Activated gamma-delta T cell treated with anti-CD3 and anti-CD28 coated beads, Interleukin-2, amount 50 U/mL, for 16 hours (primary cell): ENCODE measurements at regions not wholly inside any gene's neighbourhood (a gene's known extent, or its start where the extent isn't known, plus 50 kb on each side); places are given as distances from the start of the nearest gene placed in this dataset.
"Not testable (repeated sequence)": the region's sequence is repeated elsewhere in the genome, so short reads cannot be mapped to it uniquely, and the experiment has no call there.

Experiments used
- DNase-seq: peaks from one replicate; pipeline ENCODE4 v3.0.0-alpha.2; 2020; ENCODE audit warnings: low read depth

DNA sequence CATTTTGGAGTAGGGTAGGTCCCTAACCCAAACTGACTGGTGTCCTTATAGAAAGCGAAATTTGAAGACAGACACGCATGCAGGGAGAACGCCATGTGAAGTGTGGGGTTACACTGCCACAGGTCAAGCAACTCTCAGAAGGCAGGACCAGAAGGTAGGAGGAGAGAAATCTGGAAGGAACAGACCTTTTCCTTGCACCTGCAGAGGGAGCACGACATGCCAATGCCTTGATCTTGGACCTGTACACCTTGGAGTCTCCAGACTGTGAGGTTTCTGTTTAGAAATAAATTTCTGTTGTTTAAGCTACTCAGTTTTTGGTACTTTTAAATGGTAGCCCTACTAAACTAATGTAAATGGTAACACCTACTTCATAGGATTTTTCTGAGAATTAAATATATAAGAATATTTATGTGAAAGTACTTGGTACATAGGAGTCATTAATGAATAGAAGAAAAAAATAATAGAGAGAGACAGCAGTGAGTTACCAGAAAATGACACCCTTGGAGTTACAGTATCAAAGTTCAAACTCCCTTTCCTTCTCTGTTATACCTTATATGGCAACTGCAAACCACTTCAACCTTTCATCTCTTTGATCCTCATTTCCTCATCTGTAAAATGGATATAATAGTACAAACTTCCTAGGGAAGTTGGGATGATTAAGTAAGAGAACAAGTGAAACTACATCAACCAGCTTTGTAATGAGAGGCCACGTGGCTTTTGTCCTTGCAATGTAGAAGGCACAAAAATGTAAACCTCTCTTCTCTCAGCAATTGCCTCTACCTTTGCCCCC lies 184.9 kb upstream of the PARD3B start:
- DNase-seq: no peak

DNA sequence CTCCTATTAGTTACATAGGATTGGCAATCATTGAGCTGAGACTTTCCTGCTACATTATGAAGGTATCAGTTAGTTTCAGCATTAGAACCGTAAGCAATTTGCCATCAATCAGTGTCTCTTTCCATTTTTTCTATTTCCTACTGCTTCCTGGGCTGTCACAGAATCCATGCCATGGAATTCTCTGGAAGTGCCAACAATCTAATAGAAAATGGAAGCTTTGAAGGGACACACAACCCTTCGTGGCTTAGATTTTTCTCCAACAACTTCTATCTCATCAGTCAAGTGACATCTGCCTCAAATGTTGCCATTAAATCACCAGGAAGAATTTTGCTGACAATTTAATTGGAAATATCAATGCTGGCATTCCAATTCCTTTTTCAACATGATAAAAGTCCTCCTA lies 183.5 kb upstream of the PARD3B start:
- no peak for DNase-seq

GRCh38 chr2:204362581-204362980 lies 182.7 kb upstream of the PARD3B start:
- DNase-seq: no peak

DNA sequence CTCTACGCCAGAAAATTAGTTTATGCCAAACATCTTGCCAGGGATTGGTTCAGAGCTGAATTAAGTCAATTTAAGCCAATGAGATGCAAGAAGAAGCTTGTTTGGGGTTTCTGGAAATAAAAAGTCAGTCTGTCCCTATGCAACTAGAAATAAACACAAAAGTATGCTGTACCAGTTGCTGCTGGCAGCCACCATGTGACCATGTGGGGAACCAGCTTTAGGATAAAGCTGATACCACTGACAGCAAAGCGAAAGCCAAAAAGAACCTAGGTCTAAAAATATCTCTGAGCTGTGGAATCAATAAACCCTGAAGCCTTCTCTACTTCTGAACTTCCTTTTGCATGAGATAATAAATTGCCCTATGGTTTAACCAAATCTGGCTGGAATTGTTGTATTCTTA lies 181.8 kb upstream of the PARD3B start:
- DNase-seq: no peak

DNA sequence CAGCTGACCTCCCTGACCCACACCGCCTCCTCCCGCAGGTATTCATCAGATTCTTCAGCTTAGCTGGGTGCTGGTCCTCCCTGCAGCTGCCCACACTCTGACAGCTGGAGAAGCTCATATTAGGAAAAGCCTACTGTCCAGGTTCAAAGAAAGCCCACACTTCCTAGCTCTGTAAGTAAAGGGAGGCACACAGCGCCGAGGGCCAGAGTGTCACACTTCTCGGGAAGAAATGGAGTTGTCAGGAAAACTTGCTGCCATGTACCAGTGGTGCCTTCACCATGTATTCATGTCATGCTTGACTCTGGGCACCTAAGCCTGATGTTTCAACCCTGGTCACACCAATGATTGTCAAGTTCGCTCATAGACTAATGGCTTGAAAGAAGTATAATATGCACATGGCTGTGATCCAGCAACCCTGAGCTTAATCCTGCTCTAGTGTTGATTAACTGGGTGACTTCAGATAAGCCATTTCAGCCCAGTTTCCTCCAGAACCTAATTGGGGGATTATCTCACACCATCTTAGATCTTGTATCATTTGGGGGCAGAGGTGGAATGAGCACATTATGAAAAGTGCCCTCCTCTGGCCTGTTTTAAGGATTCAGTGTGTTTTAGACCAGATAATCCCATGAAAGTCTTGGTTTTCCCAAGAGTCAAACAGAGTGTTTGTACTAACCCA lies 180.3 kb upstream of the PARD3B start:
- no peak for DNase-seq

GRCh38 chr2:204365811-204366210 lies 179.5 kb upstream of the PARD3B start:
- DNase-seq: no peak

GRCh38 chr2:204367466-204367865 lies 177.8 kb upstream of the PARD3B start:
- no peak for DNase-seq

GRCh38 chr2:204370172-204370718 lies 175.0 kb upstream of the PARD3B start:
- DNase-seq: no peak

DNA sequence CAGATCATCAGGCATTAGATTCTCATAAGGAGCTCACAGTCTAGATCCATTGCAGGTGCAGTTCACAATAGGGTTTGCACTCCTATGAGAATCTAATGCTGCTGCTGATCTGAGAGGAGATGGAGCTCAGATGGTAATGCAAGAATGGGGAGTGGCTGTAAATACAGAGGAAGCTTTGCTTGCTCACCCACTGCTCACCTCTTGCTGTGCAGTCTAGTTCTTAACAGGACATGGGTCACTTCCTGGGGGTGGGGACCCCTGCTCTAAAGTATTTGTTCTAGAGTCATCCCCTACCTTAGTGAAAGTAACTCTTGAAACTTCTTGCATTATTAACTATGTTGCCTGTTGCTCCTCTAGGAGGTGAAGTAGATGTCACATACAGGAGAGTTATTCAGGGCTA lies 171.3 kb upstream of the PARD3B start:
- DNase-seq: no peak

DNA sequence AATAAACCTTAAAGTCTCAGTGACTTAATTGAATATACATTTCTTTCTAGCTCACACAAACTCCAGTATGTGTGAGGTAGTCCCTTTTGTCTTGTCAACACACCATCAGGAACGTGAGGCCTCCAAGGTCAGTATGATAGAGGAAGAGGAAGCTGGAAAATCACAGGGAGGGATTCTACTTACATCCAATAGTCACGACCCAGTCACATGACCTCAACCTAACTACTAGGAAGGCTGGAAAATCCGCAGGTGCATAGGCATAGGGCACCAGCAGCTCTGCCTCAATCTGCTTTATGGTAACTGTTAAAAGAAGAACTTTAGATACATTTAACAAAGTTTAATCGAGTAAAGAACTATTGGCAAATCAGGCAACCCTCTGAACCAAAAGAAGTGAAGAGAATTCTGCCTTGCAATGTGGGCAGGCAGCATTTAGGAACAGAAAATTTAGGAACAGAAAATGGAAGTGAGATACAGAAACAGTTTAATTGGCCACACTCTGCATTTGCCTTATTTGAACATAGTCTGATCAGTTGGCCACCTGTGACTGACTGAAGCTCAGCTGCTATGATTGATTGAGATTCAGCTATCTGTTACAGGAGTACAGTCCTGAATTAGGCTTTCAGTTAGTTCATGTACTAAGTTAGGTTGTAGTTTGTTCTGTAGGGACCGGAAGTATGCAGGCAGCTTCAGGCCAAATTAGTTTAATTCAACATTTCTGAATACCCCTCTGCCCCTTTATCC lies 165.0 kb upstream of the PARD3B start:
- DNase-seq: no peak

DNA sequence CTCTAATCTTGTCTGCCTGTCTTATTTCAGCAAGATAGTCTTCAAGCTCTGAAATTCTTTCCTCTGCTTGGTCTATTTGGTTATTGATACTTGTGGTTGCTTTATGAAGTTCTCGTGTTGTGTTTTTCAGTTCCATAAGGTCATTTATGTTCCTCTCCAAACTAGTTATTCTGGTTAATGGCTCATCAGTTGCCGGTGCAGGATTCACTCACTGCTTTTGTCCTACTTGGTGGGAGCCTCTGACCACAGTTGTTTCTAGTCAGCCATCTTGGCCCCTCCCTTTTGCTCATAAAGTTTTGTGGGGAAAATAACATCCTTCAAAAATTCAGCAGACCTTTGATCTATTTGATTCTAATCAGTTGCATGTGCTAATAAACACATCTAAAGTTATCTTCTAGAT lies 158.6 kb upstream of the PARD3B start:
- no peak for DNase-seq

DNA sequence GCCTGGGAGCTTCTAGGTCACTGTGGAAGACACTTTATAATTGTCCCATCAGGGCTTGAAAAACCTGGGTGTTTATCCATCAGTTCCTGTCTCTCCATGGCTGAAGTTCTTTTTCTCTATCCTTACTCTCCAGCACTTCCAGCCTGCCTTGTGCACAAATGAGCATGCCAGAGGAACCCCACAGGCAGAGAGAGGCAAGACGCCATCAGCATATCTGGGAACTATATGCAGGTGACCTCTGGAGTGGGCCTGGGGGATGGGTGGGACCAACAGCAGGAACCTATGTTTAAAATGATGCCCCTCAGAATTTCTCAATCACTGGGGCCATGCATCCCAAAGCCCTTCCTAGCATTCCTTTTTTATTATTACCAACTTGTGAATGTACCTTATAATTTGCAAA lies 156.2 kb upstream of the PARD3B start:
- no peak for DNase-seq

- no peak for DNase-seq
These were observed 155.4 kb upstream of the PARD3B start for GRCh38 chr2:204389856-204390255.

DNA sequence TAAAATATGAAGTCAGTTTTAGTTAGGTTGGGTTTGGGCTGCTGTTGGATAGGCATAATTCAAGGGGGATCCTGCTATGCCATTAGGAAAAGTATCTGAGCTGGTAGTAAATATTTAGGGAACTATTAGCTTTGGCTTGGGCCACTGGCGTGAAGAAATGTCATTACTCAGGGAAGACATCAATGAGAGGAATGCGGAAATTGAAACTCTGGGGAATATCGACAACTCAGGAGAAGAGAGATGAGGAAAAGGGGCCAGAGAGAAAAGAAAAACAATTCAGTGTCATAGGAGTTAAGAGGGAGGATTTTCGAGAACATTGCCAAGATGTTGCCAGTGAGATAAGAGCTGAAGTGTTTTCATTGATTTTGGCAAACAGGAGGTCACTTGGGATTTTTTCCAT lies 149.7 kb upstream of the PARD3B start:
- DNase-seq: no peak

GRCh38 chr2:204401114-204401513 lies 144.2 kb upstream of the PARD3B start:
- no peak for DNase-seq

- DNase-seq: no peak
These were observed 137.9 kb upstream of the PARD3B start for GRCh38 chr2:204407204-204408014.

- not testable (repeated sequence) for DNase-seq
These were observed 132.5 kb upstream of the PARD3B start for GRCh38 chr2:204412782-204413181.

- no peak for DNase-seq
These were observed 129.7 kb upstream of the PARD3B start for GRCh38 chr2:204415406-204416181.

DNA sequence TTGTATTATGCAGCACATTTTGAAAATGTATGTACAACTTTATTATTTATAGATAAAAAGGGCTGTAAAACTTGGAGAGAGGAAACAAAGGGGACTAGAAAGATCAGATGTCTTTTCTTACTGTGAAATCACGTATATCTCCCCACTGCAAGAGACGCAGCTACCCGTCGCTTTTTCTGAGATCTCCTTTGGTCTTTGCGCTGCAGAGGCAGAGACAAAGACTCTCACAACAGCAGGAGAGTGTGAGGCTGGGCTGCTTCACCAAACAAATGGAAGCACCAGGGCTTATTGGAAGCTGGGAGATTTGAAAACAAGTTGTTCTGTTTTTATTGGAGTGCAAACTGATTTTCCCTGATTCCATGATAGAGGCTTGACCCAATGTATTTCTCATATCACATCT lies 129.0 kb upstream of the PARD3B start:
- DNase-seq: no peak

GRCh38 chr2:204425821-204426220 lies 119.5 kb upstream of the PARD3B start:
- no peak for DNase-seq

GRCh38 chr2:204428675-204429074 lies 116.6 kb upstream of the PARD3B start:
- no peak for DNase-seq
